ENCODE measurements at regions not wholly inside any gene's neighbourhood (a gene's known extent, or its start where the extent isn't known, plus 50 kb on each side); places are given as distances from the start of the nearest gene placed in this dataset.

GRCh38 chr4:128393101-128393704, 105.6 kb upstream of the PGRMC2 start:
- Mint-ChIP-seq H3K36me3 (ENCODE audit: low read depth) (no peaks in the 10 kb centered on the region), H3K9me3 (peaks cover 7% of the 10 kb centered on the region), H3K27ac (peak overlapping the region; percentile 39 to 81 (median 54)), H3K4me1 (peaks cover 25% of the 10 kb centered on the region), H3K4me3 (no peak overlapping the region), H3K27me3 (ENCODE audit: low read depth) (peaks cover 4% of the 10 kb centered on the region)
- TF ChIP-seq, protein P1, sequence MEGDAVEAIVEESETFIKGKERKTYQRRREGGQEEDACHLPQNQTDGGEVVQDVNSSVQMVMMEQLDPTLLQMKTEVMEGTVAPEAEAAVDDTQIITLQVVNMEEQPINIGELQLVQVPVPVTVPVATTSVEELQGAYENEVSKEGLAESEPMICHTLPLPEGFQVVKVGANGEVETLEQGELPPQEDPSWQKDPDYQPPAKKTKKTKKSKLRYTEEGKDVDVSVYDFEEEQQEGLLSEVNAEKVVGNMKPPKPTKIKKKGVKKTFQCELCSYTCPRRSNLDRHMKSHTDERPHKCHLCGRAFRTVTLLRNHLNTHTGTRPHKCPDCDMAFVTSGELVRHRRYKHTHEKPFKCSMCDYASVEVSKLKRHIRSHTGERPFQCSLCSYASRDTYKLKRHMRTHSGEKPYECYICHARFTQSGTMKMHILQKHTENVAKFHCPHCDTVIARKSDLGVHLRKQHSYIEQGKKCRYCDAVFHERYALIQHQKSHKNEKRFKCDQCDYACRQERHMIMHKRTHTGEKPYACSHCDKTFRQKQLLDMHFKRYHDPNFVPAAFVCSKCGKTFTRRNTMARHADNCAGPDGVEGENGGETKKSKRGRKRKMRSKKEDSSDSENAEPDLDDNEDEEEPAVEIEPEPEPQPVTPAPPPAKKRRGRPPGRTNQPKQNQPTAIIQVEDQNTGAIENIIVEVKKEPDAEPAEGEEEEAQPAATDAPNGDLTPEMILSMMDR (IDR thresholded peaks at IDR 0.05; ENCODE audit: unreplicated experiment in 3 of 3) = no peak

- Mint-ChIP-seq H3K9me3 (no peaks in the 10 kb centered on the region), H3K27ac (no peak overlapping the region), H3K27me3 (ENCODE audit: low read depth) (peaks cover 4% of the 10 kb centered on the region), H3K4me3 (no peak overlapping the region), H3K36me3 (ENCODE audit: low read depth) (no peaks in the 10 kb centered on the region), H3K4me1 (peaks cover 51% of the 10 kb centered on the region)
- TF ChIP-seq, protein P1 (IDR thresholded peaks at IDR 0.05; ENCODE audit: unreplicated experiment in 3 of 3) = no peak
Measured at GRCh38 chr4:128390475-128390996, 102.9 kb upstream of the PGRMC2 start.

GRCh38 chr4:128388796-128389195, 101.2 kb upstream of the PGRMC2 start:
- TF ChIP-seq, protein P1 (IDR thresholded peaks at IDR 0.05; ENCODE audit: unreplicated experiment in 3 of 3) = no peak
- Mint-ChIP-seq H3K27me3 (ENCODE audit: low read depth) (peaks cover 4% of the 10 kb centered on the region), H3K4me3 (no peak overlapping the region), H3K9me3 (no peaks in the 10 kb centered on the region), H3K36me3 (ENCODE audit: low read depth) (no peaks in the 10 kb centered on the region), H3K4me1 (peaks cover 66% of the 10 kb centered on the region), H3K27ac (no peak overlapping the region)

GRCh38 chr4:128388352-128388630, 100.7 kb upstream of the PGRMC2 start:
- TF ChIP-seq, protein P1 (IDR thresholded peaks at IDR 0.05; ENCODE audit: unreplicated experiment in 3 of 3) = no peak
- Mint-ChIP-seq H3K4me1 (peaks cover 62% of the 10 kb centered on the region), H3K27me3 (ENCODE audit: low read depth) (peaks cover 4% of the 10 kb centered on the region), H3K4me3 (no peak overlapping the region), H3K27ac (peak overlapping the region in 2 of 3 experiments; percentile 5 to 80), H3K36me3 (ENCODE audit: low read depth) (no peaks in the 10 kb centered on the region), H3K9me3 (no peaks in the 10 kb centered on the region)

DNA sequence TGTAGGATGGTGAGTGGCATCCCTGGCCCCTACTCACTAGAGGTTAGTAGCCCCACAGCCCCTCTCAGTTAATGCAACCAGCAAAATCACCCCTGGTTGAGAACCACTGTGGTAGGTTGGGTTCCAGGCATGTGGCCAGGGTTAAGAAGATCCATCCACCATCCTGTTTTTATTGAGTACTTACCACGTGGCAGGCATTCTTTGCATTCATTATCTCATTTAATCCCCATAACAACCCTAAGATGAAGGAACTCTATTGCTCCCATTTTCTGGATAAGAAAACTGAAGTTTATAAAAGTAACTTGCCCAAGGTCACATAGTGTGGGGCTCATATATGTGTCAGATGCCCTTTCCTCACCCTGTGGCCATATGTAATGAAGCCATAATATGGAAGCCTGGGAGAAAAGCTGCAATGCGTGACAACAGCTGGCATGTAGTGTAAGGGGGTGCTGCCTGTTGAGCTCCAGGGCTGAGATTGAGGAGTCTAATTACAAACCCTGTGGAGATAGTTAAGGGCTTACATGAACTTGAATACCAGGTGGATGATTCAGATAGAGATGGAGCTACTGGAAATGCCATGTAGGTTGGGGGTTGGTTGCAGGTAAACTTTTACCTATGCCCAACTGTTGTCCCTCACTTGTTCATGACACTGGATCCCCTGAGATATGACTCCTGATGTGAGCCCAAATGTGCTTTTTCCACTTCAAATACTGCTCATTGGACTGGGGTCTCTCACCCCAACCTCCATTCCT, 100.2 kb upstream of the PGRMC2 start:
- TF ChIP-seq, protein P1 (IDR thresholded peaks at IDR 0.05; ENCODE audit: unreplicated experiment in 3 of 3) = no peak
- peak overlapping the region in 2 of 3 experiments; percentile 5 to 80 for H3K27ac Mint-ChIP-seq
- H3K36me3 Mint-ChIP-seq (ENCODE audit: low read depth) = no peaks in the 10 kb centered on the region
- H3K27me3 Mint-ChIP-seq (ENCODE audit: low read depth) = peaks cover 4% of the 10 kb centered on the region
- no peak overlapping the region for H3K4me3 Mint-ChIP-seq
- no peaks in the 10 kb centered on the region for H3K9me3 Mint-ChIP-seq
- peaks cover 57% of the 10 kb centered on the region for H3K4me1 Mint-ChIP-seq
